ENCODE measurements at regions not wholly inside any gene's neighbourhood (a gene's known extent, or its start where the extent isn't known, plus 50 kb on each side); places are given as distances from the start of the nearest gene placed in this dataset.

- DNase-seq (ENCODE audit: low read depth), result no peak
Measured at GRCh38 chr12:92359581-92360209, 214.0 kb upstream of the BTG1 start.

DNA sequence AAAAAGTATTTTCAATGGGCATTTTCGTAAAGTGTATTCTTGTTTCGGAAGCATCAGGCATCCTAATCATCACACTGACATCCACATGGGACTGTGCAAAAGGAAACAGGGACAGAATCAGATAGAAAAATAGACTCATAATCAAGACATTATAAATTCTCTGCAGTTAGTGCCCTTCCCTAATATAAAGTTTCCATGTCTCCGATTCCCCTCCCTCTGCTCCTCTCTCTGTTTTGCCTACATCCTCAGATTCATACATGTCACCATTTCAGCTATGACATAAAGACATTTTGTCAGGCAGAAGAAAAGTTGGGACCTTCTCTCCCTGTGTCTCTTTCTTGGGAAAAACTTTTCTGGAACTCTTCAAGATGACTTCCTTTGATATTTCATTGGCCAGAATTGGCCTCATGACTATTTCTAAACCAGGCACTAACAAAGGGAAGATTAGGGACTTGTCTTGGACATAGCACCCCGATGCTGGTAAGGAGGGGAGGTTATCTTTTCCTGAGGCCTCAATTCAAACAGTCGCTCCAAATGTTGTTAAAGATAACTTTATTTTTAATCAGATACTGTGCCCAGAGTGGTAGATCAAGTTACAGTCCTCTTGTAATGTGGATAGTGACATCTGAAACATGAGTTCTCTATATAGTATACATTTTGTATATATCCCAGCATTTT lies 212.1 kb upstream of the BTG1 start:
- no peak for DNase-seq (ENCODE audit: low read depth)

DNA sequence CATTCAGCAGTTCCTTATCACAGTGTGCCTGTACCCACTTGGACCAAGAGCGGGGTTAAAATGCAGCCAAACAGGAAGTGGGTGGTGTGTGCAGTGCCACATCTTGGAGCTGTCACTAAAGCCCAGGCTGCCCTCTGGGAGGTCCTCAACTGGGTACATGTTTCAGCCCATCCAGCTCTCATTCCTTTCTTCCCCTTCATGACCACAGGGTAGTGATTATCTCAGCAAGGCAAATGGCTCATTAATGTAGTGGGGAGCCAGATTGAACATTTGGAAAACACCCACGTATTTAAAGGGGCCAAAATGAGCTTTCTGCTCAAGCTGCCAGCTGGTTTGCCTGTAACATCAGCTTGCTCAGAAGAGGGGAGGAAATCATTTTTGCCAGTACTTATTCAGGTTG lies 210.8 kb upstream of the BTG1 start:
- no peak for DNase-seq (ENCODE audit: low read depth)

- no peak for DNase-seq (ENCODE audit: low read depth)
Measured at GRCh38 chr12:92349635-92350034, 204.0 kb upstream of the BTG1 start.

- no peak for DNase-seq (ENCODE audit: low read depth)
Measured at GRCh38 chr12:92342574-92342973, 196.9 kb upstream of the BTG1 start.

DNA sequence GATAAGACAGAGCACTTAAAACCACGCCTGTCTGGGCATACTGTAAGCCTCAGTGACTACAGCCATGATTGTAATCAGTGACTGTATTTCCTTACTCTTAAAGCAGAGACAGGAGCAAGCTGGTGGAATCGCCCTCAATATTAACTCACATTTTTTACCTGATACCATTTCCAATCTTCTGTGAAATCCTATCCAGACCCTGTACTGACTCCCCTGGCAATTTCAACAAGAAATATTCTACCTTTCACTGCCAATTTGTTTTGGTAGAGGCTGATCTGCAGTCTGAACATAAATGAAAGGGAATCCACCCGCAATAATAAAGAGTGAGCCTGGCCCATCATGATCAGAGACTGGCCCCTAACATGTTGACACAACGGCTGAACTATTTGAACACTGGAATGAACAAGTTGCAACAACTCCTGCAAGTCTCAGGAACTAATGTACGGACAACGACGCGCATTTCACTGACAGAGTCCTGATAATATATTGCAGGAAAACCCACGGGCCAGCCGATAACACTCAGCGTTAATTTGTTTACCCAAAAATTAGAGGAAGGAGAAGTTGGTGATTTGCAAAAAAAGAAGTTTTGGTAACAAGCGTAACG lies 195.5 kb upstream of the BTG1 start:
- no peak for DNase-seq (ENCODE audit: low read depth)

DNA sequence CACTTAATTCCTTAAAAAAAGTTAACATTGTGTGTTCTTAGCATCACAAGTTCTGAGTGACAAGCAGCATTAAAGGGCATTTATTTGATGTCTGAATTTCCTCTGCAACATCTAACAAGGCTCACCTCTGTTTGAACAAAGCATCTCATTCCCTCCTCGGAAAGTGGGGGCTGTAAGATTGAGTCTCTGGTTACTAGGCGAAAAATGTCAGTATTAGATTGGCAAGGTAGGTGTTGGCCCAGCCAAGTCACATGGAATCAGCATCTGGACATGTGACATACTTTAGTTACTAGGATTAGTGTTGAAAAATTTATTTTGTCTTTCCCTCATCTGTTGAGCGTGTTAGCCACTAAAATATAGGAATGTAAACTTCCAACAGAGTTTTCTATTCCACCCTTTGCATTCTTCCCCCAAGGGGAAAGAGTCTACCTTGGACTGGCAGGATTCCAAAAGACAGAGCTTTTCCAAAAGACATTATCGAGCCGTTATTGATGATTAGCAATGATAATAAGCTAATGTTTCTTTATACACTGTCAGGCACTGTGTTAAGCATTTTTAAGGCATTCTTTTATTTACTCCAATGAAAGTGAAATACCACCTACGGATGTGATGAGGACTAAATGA lies 194.9 kb upstream of the BTG1 start:
- DNase-seq (ENCODE audit: low read depth), result no peak

DNA sequence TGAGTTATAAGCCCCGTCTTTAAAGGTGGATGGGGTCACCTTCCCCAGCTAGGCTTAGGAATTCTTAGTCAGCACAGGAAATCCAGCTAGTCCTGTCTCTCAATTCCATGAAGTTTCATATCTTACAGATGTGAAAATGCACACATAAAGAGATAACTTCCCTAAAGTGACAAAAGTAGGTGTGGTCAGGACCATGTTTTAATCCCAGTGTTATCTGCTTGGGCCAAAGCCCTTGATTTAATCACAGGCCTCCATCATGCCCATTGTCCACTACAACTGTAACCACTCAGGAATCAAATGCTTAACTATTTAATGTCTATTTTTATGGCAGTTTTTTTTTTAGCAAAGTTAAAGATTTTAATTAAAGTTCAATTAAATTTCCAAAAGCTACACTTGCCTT lies 194.4 kb upstream of the BTG1 start:
- DNase-seq (ENCODE audit: low read depth), result no peak

DNA sequence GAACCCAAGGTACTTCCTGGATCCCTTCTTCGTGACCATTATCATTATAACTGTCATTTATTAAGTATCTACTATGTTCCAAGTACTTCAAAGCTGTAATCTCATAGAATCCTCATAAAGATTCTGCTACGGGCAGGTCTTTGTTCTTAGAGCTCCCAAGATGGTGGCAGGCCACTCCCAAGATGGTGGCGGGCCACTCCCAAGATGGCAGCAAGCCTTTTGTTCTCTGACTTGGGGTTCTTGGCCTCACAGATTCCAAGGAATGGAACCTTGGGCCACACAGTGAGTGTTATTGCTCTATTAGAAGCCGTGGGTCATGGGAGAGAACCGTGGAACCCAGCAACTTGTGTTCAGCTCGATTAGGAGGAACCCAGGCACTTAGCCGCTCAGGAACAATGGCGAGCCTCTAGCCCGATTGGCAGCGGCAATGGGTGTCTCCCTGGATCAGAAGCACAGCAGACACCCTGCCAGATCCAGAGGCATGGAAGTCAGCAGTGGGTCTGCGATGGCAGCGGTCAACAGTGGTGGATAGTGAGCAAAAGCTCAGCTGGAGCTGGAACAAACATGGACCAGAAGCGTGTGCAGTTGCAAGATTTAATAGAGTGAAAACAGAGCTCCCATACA lies 193.7 kb upstream of the BTG1 start:
- DNase-seq (ENCODE audit: low read depth), result no peak

DNA sequence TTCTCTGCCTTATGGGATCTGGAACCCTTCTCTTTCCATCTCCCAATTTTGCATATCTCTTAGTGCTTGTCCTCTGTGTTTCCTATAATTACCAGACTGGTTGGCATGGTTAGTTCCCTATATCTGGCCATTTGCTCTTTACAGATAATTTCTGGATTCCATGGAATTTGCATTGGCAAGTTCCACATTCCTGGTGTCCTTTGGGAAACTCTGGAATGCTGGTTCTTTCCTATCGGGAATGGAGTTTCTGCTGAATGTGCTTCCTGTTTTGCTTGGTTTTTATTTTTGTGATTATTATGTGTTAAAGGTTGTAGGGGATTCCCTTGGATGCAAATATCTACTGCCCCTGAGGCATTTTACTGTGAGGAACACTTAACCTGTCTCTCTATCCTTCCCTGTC lies 193.0 kb upstream of the BTG1 start:
- DNase-seq (ENCODE audit: low read depth), result no peak

DNA sequence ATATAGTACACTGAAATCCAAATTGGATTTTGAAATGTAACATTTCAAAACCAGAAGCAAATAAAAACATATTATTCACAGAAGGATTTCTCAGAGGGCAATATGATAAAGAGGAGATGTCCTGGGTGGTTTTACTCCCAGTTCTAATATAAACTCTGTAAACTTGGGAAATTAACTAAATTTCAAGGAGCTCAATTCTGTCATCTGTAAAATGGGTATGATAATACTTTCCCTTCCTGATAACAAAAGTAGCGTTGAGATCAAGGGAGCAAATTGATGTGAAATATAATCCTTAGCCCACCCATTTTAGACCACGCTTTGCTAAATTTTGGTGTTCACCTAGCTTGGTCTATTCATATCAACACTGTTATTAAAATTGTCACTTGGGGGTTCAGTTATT lies 192.5 kb upstream of the BTG1 start:
- no peak for DNase-seq (ENCODE audit: low read depth)

- DNase-seq (ENCODE audit: low read depth), result no peak
Measured at GRCh38 chr12:92337128-92337527, 191.5 kb upstream of the BTG1 start.

DNA sequence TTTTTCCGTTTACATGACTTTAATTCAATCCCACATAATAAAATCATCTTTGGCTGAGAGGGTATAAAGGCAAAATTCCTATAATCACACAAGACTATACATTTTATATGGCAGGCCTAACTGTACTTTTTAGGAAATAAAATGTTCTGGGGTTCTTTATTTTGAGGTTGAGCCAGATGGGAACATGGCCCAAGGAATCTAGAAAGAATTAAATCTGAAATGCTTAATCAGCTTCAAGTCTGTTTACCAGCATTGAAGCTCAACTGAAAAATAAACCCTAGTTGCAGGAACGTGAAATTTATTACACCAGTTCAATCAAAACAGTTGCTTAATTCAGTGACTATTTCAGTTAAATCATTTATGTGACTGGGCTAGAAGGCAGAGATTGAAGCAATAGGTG lies 191.0 kb upstream of the BTG1 start:
- no peak for DNase-seq (ENCODE audit: low read depth)

GRCh38 chr12:92335831-92336230 lies 190.2 kb upstream of the BTG1 start:
- DNase-seq (ENCODE audit: low read depth), result no peak

- DNase-seq (ENCODE audit: low read depth), result no peak
Measured at GRCh38 chr12:92334552-92334951, 188.9 kb upstream of the BTG1 start.

GRCh38 chr12:92332552-92332951 lies 186.9 kb upstream of the BTG1 start:
- no peak for DNase-seq (ENCODE audit: low read depth)

GRCh38 chr12:92331383-92331782 lies 185.7 kb upstream of the BTG1 start:
- no peak for DNase-seq (ENCODE audit: low read depth)

DNA sequence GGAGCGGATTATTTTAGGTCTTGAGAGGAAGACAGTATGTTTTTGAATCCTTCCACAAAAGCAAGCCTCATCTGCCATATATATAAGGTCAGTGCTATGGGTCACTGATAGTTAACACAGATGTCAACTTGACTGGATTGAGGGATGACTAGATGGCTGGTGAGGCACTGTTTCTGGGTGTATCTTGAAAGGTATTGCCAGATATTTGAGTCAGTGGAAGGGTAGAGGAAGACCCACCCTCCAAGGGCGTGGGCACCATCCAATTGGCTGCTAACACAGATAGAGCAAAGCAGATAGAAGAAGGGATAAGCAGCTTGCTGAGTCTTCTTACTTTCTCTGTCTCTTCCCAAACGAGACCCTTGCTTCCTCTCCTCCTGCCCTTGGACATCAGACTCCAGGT lies 185.0 kb upstream of the BTG1 start:
- DNase-seq (ENCODE audit: low read depth), result no peak

DNA sequence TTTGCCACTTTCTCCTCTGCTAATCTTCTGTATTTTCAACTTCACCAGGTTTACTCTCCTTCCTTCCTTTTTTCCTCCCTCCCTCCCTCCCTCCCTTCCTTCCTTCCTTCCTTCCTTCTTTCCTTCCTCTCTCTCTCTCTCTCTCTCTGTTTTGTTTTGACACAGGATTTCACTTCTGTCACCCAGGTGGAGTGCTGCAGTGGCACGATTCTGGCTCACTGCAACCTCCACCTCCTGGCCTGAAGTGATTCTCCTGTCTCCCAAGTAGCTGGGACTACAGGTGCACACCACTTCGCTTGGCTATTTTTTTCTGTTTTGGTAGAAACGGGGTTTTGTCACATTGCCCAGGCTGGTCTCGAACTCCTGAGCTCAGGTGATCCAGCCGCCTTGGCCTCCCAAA lies 181.2 kb upstream of the BTG1 start:
- no peak for DNase-seq (ENCODE audit: low read depth)

DNA sequence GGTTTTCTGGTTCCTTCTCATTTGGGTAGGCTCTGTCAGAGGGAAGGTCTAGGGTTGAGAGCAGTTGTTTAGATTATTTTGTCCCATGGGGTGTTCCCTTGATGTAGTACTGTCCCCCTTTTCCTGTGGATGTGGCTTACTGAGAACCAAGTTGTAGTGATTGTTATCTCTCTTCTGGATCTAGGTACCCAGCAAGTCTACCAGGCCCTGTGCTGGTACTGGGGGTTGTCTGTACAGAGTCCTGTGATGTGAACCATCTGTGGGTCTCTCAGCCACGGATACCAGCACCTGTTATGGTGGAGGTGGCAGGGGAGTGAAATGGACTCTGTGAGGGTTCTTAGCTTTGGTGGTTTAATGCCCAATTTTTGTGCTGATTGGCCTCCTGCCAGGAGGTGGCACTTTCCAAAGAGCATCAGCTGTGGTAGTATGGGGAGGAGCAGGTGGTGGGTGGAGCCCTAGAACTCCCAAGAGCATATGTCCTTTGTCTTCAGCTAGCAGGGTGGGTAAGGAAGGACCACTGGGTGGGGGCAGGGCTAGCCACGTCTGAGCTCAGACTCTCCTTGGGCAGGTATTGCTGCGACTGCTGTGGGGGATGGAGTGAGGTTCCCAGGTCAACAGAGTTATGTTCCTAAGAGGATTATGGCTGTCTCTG lies 179.3 kb upstream of the BTG1 start:
- no peak for DNase-seq (ENCODE audit: low read depth)

DNA sequence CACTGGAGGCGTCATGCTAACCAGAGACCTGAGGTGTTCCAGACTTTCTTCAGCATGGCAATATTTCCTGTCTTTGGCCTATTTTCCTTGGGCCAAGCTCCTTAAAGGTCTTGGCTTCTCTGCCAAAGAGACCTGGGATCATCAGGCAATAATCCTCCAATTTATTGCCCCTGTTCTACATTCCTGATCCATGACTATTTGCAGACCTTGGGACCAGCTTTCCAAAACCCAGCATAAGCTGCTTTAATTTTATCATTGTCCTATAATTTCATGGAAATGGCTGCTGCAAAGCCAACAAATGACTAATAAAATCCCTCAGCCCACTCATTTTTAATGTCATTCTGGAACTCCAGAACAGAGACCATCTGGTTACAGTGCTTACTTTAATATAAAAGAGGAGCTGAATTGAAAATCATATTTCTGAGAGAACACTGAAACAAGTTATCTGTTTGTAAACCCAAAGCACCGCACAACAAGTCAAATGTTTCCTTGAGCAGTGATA lies 166.9 kb upstream of the BTG1 start:
- no peak for DNase-seq (ENCODE audit: low read depth)

- no peak for DNase-seq (ENCODE audit: low read depth)
Measured at GRCh38 chr12:92304371-92305055, 158.9 kb upstream of the BTG1 start.
